Stimulated activated CD4-positive, alpha-beta T cell treated with anti-CD3 and anti-CD28 coated beads, Interleukin-12 subunit alpha, Interleukin-12 subunit beta, amount 100 ng/mL, for 48 hours (primary cell): ENCODE measurements at regions not wholly inside any gene's neighbourhood (a gene's known extent, or its start where the extent isn't known, plus 50 kb on each side); places are given as distances from the start of the nearest gene placed in this dataset.

Experiments used
- DNase-seq, 3 donors: peaks; one replicate each; pipeline ENCODE4 v3.0.0-alpha.2; 2020; ENCODE audit warnings: low read depth in 2 of 3, low spot score in 1 of 3

- no peak for DNase-seq
Measured at GRCh38 chr7:52980129-52980528, 55.3 kb upstream of the POM121L12 start.

DNA sequence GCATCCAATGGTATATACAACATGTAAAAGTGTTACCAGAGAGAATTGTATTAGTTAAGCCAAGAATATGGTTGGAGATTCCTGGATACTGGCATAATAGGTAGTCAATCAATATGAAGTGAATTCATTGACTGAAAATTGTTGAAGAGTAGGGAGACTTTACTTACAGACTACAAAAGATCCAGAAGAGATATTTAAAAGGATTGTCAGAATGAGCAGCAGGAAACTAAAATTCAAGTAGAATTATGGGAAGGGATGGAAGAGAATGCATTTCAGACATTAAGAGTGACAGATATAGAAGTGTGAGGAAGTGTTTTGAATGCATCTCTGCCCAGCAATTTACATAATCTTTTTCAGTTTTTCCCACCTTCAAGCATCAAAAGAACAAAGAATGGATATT is 62.3 kb upstream of the POM121L12 start:
- no peak for DNase-seq

GRCh38 chr7:52962402-52963076 is 72.9 kb upstream of the POM121L12 start:
- DNase-seq: no peak

DNA sequence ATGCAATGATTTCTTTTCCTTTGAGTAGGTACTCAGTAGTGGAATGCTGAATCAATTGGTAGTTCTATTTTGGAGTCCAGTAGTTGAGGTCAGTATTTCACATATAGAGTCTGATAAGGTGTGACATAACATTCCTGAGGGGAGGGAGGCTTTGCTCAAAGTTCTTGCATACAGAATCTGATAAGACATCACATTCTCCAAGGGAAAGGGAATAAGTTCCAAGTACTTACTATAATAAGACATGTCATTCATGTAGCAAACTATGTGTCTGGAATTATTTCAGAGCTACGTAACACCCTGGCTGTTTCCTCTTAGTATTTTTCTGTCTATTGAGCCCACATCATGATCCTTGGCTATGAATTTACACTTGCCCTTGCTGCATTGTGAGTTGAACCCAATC is 74.3 kb upstream of the POM121L12 start:
- no peak for DNase-seq

DNA sequence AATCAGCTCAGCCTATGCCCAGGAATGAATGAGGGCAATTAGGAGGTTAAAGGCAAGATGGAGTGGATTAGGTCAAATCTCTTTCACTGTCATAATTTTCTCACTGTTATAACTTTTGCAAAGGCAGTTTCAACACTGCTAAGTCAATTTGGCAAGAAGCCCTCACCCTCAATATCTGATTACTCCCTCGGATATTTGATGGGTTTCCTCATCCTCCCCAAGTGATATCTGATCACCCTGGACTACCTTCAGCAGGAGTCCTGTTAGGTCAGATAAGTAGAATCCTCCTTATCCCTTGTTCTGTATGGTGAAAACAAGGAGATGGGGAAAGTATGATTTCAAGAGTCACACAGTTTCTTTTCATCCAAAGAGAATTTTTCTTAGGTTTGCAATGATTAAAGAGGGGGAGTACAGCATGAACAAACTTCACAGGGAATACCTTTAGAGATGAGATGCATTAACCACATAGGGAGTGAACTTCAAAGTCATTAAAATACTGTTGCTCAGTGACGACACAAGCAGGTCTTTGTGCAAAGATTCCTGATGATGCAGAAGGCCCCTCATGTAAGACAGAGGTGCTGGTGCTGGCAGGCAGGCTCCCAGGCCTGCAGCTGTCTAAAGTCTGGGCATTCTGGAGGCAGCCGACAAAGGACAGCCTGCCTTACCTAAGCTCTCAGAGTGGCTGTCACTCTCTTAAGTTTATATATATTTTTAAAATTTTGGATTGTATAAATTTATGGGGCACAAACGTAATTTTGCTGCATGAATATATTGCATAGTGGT is 75.4 kb upstream of the POM121L12 start:
- DNase-seq: no peak

DNA sequence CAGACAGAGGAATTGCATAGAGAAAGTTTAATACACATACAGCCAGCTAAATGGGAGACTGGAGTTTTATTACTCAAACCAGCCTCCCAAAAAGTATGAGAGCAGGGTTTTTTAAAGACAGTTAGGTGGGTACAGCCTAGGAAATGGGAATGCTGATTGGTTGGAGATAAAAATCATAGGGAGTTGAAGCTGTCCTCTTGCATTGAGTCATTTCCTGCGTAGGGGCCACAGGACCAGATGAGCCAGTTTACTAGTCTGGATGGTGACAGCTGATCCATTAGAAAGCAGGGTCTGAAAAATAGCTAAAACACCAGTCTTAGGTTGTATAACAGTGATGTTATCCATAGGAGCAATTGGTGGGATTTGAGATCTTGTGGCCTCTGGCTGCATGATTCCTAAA is 76.1 kb upstream of the POM121L12 start:
- no peak for DNase-seq

- no peak for DNase-seq
Measured at GRCh38 chr7:52958621-52959140, 76.8 kb upstream of the POM121L12 start.

DNA sequence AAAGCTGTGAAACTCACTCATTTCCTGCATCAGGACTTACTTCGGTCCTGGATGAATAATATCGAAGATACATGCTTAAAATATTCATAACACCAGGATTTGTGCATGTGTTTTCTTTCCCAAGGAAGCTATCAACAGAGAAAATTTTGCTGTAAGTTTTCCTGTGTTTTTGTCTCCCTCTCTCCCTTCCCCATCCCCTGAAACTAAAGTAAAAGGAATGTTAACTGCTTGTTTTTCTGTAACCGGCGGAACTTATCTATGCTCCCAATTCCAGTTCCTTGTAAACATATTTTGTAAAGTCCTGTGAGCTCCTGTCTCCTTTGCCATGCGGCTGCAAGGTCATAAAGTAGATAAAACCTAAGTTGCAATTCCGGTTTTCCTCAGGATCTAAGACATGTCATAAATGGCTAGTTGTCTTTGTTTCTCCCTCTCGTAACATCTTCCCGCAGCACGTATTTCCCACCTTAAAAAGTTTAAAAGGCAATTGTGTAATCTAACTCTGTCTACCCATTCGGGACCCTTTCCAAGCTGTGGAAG is 79.0 kb upstream of the POM121L12 start:
- no peak for DNase-seq

GRCh38 chr7:52955522-52955921 is 79.9 kb upstream of the POM121L12 start:
- no peak for DNase-seq

DNA sequence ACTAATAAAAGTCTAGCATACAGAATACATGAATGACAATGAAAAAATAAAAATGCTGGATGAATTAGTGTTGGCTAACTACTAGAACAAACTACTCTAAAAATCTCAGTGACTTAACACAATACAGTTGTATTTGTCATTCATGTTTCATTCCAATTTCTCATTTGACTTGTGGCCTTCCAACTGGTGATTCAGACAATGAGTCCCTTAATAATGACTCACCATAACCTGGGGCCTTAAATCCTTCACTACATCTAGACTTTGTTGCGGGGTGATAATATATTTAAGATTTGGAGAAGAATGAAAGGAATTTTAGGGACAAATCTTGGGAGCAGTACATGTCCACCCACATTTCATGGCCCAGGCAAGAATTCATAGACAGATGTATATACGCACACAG is 90.5 kb upstream of the POM121L12 start:
- DNase-seq: no peak

DNA sequence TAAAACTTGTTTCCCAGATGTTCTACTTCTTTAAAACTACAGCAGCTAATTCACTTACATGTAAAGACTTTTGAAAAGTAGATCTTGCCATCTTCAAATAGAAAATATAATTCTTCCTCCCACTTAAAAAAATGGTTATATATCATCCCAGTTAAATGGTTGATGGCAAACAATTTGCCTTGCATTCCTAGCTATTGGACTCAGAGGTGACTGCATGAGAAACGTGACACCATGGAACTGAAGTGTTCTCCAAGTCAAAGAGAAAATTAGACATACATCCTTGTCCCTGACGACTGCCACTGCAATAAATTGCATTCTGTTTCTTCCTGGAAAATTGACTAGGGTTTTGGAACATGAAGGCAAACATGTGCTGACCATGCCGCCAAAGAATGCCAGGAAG is 95.0 kb upstream of the POM121L12 start:
- no peak for DNase-seq

DNA sequence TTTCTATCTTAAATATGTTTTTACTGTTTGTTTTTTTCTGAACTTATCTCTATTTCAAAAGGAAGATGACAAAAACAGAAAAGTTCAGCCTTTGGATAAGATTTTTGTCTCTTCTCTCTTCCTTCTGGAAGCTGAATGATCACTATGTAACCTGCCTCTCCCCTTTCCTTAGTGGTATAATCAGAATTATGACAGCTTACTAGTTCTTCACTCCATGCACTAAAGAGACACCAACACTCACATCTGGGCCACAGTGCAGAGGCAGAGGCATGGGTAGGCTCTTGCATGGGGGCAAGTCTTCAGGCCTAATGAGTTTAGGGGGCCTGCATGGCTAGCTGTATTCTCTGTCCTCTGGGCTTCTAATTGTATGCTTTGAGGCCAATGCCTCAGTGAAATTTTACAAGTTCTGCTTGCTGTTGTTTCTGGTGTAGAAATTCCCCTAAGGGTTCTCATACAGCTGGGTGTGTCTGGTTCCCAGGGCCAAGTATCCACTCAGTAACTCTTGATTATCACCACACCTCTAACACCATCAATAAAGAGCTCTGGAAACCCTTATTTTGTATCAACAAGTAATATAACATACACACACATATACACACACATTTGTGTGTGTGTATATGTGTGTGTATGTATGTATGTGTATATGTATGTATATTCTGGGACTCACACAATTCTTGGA is 96.8 kb upstream of the POM121L12 start:
- no peak for DNase-seq

GRCh38 chr7:52936750-52937149 is 98.7 kb upstream of the POM121L12 start:
- no peak for DNase-seq

- no peak for DNase-seq
Measured at GRCh38 chr7:52928591-52928990, 106.8 kb upstream of the POM121L12 start.

- DNase-seq: no peak
Measured at GRCh38 chr7:52925332-52925731, 110.1 kb upstream of the POM121L12 start.

- DNase-seq: no peak
Measured at GRCh38 chr7:52920977-52921376, 114.5 kb upstream of the POM121L12 start.

GRCh38 chr7:52917982-52918578 is 117.4 kb upstream of the POM121L12 start:
- DNase-seq: no peak

GRCh38 chr7:52911795-52912194 is 123.6 kb upstream of the POM121L12 start:
- no peak for DNase-seq

- no peak for DNase-seq
Measured at GRCh38 chr7:52911326-52911725, 124.1 kb upstream of the POM121L12 start.

- DNase-seq: no peak
Measured at GRCh38 chr7:52909935-52910334, 125.5 kb upstream of the POM121L12 start.

- DNase-seq: no peak
Measured at GRCh38 chr7:52909131-52909530, 126.3 kb upstream of the POM121L12 start.
